HG03558 (cell line): ENCODE measurements at regions not wholly inside any gene's neighbourhood (a gene's known extent, or its start where the extent isn't known, plus 50 kb on each side); places are given as distances from the start of the nearest gene placed in this dataset.

ENCODE experiments used
- ATAC-seq: cut with Tn5 transposase; IDR thresholded peaks from one replicate; pipeline ENCODE4 v1.9.1; 2021; ENCODE audit warnings: moderate number of reproducible peaks; ENCODE audit not compliant: unreplicated experiment; ENCODE audit errors: extremely low read depth

- ATAC-seq: no peak
Measured at GRCh38 chr3:72595927-72596610, 252.2 kb downstream of the SHQ1 start.

GRCh38 chr3:72595376-72595775 lies 252.9 kb downstream of the SHQ1 start:
- ATAC-seq: no peak

- ATAC-seq: no peak
Measured at GRCh38 chr3:72594615-72595215, 253.5 kb downstream of the SHQ1 start.

- no peak for ATAC-seq
Measured at GRCh38 chr3:72593881-72594397, 254.3 kb downstream of the SHQ1 start.

GRCh38 chr3:72591522-72592421 lies 256.5 kb downstream of the SHQ1 start:
- no peak for ATAC-seq

- no peak for ATAC-seq
Measured at GRCh38 chr3:72590732-72591221, 257.5 kb downstream of the SHQ1 start.

DNA sequence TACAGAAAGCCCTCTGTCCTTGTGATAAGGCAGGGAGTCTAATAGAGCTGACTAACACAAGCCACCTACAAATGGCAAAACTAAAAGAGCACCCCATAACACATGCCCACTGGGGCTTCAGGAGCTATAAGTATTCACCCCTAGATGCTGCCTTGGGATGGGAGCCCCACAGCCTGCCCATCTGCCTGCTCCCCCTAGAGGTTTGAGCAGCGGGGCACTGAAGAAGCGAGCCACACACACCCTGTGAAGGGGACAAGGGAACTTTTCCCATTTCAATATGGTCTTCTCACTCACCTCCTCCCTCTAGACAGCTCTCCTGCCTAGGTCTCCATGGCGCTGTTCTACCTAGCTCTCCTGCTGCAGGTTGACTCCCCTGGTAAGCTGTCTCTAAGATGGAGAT lies 261.0 kb downstream of the SHQ1 start:
- ATAC-seq: no peak

DNA sequence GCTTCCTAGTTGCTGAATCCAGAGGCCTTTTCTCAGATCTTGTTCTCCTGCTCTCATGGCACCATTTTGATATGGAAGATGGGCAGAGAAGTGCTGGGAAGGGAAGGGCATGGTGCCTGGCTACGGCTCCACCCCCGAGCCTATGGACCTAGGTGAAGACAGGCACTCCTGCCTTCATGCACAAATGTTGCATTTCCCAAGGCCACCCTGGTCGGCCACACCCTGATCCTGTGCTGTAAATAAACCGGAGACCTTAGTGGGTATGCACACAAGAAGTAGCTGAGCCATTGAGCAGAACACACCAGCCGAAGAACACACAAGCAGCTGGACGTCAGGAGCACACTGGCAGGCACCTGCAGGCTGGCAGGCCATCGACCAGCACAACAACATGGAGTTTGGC lies 261.6 kb downstream of the SHQ1 start:
- ATAC-seq: no peak

DNA sequence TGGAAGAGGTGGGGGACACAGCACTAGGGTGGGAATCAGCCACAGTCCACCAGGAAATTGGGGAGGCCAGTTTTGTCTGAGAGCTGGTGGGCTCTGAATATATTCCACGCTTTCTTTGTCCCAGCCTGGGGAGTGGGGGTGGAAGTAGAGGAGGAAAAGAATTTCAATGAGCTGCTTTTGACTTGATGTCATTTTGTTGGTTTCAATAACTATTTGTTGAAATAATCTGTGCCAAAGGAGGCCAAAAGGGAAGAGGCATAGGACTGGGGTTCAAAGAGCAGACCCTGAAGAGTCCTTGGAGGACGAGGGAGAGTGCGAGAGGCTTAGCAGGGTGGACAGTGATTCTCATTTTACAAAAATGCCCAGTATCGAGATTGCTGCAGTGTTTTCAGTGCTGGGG lies 262.3 kb downstream of the SHQ1 start:
- no peak for ATAC-seq

DNA sequence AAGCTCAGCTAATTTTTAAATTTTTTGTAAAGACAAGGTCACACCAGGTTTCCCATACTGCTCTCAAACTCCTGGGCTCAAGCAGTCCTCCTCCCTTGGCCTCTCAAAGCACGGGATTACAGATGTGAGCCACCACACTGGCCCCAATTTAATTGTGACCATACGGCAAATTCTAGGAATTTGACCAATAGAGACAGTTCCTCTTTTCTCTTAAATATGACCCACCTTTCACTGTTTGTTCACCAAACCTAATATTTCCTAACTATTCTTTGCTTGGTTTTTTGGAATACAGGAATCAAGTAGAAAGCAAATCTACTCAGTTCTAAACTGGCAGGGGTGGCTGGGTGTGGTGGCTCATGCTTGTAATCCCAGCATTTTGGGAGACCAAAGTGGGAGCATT lies 264.0 kb downstream of the SHQ1 start:
- no peak for ATAC-seq

GRCh38 chr3:72582963-72583362 lies 265.3 kb downstream of the SHQ1 start:
- no peak for ATAC-seq

- ATAC-seq: peak; percentile 94
Measured at GRCh38 chr3:72582211-72582878, 265.9 kb downstream of the SHQ1 start.

DNA sequence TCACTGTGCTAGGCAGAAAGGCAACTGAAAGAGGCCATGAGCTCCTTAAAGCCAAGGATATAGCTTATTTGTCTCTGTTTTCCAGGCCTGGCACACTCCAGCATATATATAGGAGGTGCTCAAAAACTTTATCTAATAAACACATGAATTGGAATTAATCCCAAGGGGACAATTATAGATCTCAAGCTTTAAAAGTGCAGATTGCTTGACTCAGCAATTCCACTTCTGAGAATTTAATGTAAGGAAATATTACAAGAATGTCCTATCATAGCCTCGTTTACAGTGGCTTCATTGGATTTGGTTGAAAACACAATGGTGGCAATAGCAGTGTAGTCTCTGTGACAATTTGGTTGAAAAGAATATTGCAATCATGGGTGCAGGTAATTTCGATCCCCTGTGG lies 267.3 kb downstream of the SHQ1 start:
- ATAC-seq: no peak

GRCh38 chr3:72580246-72580756 lies 267.9 kb downstream of the SHQ1 start:
- ATAC-seq: no peak

GRCh38 chr3:72579581-72580245 lies 268.5 kb downstream of the SHQ1 start:
- ATAC-seq: no peak

DNA sequence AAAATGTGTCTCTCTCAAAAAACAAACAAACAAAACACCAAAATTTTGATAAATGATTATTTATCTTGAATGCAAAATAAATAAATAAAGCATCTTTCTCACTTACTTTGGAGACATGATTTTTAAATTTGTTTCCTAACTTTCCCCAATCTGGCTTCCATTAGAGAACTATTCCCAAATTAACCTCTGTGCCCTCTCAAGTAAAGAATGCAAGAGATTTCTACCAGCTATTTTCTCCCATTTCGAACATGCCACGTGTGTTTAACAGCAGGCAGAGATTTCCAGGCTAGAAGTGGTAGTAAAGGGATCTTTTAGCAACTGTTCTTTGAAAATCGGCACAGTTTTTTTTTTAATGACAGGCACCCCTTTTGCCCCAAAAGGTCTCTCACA lies 269.1 kb downstream of the SHQ1 start:
- ATAC-seq: no peak

DNA sequence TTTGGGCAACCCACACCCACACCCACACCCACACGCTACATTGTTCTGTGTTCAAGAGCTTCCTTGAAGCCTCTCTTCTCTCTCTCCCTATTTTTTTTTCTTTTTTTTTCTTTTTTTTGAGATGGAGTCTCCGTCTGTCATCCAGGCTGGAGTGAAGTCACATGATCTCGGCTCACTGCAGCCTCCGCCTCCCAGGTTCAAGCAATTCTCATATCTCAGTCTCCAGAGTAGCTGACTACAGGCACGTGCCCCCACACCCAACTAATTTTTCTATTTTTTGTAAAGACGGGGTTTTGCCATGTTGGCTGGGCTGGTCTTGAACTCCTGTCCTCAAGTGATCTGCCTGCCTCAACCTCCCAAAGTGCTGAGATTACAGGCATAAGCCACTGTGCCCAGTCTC lies 271.1 kb downstream of the SHQ1 start:
- no peak for ATAC-seq

- no peak for ATAC-seq
Measured at GRCh38 chr3:72576563-72576962, 271.7 kb downstream of the SHQ1 start.

- ATAC-seq: no peak
Measured at GRCh38 chr3:72574144-72574543, 274.1 kb downstream of the SHQ1 start.

- ATAC-seq: no peak
Measured at GRCh38 chr3:72573051-72573450, 275.2 kb downstream of the SHQ1 start.
